T-helper 1 cell treated with Interleukin-12 subunit alpha and Interleukin-12 subunit beta and Interleukin-4 antibody, amounts not matched to agents 30 μg/mL and 1 μg/mL, for 36 hours (primary cell): ENCODE measurements at regions not wholly inside any gene's neighbourhood (a gene's known extent, or its start where the extent isn't known, plus 50 kb on each side); places are given as distances from the start of the nearest gene placed in this dataset.
"Not testable (repeated sequence)": the region's sequence is repeated elsewhere in the genome, so short reads cannot be mapped to it uniquely, and the experiment has no call there.

Source experiments
- H3K27ac Mint-ChIP-seq: one replicate; pipeline ENCODE4 v1.8.0; 2021; ENCODE audit warnings: mild to moderate bottlenecking, mixed read lengths
- H3K27me3 Mint-ChIP-seq: one replicate; pipeline ENCODE4 v1.8.0; 2021; ENCODE audit warnings: low read depth, mixed read lengths
- H3K36me3 Mint-ChIP-seq: one replicate; pipeline ENCODE4 v1.8.0; 2021; ENCODE audit warnings: low read depth, mixed read lengths
- H3K4me1 Mint-ChIP-seq: one replicate; pipeline ENCODE4 v1.8.0; 2021; ENCODE audit warnings: low read depth, mixed read lengths
- H3K4me3 Mint-ChIP-seq: one replicate; pipeline ENCODE4 v1.8.0; 2021; ENCODE audit warnings: mild to moderate bottlenecking, moderate library complexity, mixed read lengths
- H3K9me3 Mint-ChIP-seq: one replicate; pipeline ENCODE4 v1.8.0; 2021; ENCODE audit warnings: mixed read lengths

DNA sequence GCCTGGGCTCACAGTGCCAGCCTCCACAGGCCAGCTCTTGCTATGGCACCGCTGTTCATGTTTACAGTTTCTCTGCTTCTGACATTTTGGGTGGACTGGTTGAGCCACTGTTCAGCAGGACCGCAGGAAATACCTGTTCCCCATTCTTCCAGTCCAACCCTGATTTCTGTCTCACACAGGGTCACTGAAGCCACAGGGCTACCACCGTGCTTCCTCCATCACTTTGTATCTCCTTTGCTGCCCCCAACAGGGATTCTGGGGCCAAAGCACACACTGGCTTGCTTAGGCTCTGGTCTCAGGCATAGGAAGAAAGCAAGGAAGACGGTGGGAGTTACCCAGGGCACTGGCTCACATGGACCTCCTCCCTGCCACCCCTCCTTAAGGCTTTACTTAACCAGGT, 164.5 kb downstream of the UNC5CL start:
- Mint-ChIP-seq H3K27me3 (peaks cover 10% of the 10 kb centered on the region), H3K4me1 (no peaks in the 10 kb centered on the region), H3K27ac (no peak overlapping the region), H3K9me3 (no peaks in the 10 kb centered on the region), H3K36me3 (no peaks in the 10 kb centered on the region), H3K4me3 (no peak overlapping the region)

DNA sequence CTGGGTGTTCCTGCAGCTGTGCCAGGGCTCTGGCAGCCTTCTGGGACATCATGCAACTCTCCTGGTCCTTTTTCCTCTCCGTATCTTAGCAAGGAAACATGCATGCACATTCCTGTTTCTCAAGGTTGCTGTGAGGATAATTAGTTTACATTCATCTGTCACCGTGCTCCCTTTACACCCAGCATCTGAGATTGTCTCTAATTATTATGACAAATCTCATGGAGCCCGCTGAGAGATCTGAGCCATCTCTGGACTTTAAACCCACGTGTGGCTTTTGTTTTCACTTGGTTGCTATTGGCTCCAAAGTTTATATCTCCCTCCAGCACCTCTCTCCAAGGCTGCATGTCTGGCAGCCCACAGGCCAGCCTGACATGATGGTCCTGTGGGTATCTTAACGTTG, 167.6 kb downstream of the UNC5CL start:
- no peaks in the 10 kb centered on the region for H3K9me3 Mint-ChIP-seq

DNA sequence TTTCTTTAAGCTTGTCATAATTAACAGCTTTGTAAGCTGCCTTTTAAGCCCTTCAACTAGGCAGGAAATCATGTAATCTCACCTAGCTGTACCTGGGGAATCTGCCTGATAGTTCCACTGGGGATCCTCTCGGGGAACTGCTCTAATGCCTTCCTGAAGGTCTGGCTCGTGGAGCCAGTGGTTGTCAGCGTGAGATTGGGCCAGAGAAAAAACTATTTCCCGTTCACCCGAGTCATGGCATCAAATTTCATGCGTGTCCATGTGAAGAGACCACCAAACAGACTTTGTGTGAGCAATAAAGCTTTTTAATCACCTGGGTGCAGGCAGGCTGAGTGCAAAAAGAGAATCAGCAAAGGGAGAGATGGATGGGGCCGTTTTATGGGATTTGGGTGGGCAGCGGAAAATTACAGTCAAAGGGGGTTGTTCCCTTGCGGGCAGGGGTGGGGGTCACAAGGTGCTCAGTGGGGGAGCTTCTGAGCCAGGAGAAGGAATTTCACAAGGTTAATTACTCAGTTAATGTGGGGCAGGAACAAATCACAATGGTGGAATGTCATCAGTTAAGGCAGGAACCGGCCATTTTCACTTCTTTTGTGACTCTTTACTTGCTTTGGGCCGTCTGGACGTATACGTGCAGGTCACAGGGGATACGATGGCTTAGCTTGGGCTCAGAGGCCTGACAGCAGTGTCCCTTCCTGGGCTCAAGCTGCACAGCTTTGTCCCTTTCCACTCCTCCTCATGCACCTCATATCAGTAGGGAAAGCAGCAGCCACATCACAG, 170.7 kb downstream of the UNC5CL start:
- H3K36me3 Mint-ChIP-seq = not testable (repeated sequence)

More for the DNA sequence above, 167.6 kb downstream of the UNC5CL start:
- Mint-ChIP-seq H3K27me3 (peaks cover 4% of the 10 kb centered on the region), H3K4me3 (no peak overlapping the region), H3K4me1 (no peaks in the 10 kb centered on the region), H3K36me3 (no peaks in the 10 kb centered on the region), H3K27ac (no peak overlapping the region)

DNA sequence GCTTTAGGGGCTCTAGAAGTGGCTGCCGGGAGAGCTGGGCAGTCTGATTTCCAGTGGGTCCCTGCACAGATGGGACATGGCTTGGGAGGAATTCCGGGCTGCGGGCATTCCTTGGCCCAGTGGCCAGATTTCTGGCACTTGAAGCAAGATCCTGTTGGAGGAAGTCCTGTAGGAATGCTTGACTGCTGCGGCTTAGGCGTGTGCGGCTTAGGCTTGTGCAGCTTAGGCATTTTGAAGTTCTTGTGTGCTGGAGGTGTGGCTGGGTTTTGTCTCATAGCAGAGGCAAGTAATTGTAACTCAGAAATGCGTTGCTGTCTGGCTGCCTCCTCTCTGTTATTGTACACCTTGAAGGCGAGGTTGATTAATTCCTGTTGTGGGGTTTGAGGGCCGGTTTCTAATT, 171.5 kb downstream of the UNC5CL start:
- H3K4me3 Mint-ChIP-seq, H3K9me3 Mint-ChIP-seq, H3K36me3 Mint-ChIP-seq, H3K27ac Mint-ChIP-seq, H3K27me3 Mint-ChIP-seq, H3K4me1 Mint-ChIP-seq: not testable (repeated sequence)

More for the DNA sequence above, 170.7 kb downstream of the UNC5CL start:
- H3K27me3 Mint-ChIP-seq, H3K4me1 Mint-ChIP-seq, H3K27ac Mint-ChIP-seq, H3K4me3 Mint-ChIP-seq, H3K9me3 Mint-ChIP-seq: not testable (repeated sequence)

DNA sequence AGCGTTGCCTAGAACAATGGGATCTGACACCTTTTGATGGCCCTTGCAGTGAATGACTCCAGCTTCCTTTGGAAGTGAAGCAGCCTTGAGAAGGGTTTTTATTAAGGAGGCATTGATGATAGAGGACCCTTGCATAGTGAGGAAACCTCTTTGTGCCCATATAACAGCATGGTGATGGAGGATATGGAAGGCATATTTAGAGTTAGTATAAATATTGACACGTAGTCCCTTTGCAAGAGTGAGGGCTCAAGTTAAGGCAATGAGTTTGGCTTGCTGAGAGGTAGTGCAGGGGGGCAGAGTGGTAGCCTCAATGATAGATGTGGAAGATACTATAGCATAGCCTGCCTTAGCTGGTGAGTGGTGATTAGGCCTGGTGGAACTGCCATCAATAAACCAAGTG, 173.8 kb downstream of the UNC5CL start:
- H3K27me3 Mint-ChIP-seq, H3K4me3 Mint-ChIP-seq: not testable (repeated sequence)

DNA sequence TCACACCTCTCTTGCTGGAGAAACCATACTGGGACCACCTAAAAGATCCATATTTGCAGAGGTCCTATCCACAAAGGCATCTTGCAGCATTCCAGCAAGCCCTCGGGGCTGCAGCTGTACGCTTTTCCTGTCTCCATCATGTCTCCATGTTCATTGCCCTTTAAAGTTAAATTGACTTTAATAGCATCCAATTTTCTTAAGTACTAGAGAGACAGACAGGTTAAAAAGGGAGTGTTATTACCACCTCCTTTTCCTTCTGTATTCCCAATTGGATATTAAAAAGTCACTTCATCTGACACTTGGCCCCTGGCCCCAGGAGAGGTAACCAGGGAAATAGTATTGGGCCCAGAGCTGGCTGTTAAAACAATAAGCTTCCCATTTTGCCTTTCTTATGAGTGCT, 178.6 kb downstream of the UNC5CL start:
- no peaks in the 10 kb centered on the region for H3K4me1 Mint-ChIP-seq
- H3K36me3 Mint-ChIP-seq = no peaks in the 10 kb centered on the region
- no peak overlapping the region for H3K27ac Mint-ChIP-seq
- H3K27me3 Mint-ChIP-seq = peaks cover 11% of the 10 kb centered on the region
- H3K9me3 Mint-ChIP-seq = no peaks in the 10 kb centered on the region
- H3K4me3 Mint-ChIP-seq = no peak overlapping the region

More for the DNA sequence above, 173.8 kb downstream of the UNC5CL start:
- H3K9me3 Mint-ChIP-seq, H3K27ac Mint-ChIP-seq, H3K36me3 Mint-ChIP-seq, H3K4me1 Mint-ChIP-seq: not testable (repeated sequence)

DNA sequence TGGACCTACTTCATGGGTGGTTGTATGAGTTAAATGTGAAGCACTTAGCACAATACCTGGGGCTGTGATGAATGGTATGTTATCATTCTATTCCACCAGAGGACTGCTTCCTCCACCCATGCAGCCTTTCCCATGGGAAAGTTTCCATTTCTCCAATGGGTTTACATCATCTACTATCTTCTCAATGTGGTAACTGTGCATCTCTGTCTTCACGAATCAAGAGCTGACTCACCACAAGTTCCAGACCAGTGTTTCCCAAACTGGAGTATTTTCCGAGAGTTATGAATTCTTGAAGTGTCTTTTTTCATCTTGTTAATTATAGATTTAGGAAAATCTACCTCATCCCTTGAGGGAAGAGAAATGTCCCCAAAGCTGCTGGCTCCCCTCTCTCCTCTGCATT, 182.8 kb downstream of the UNC5CL start:
- H3K9me3 Mint-ChIP-seq = no peaks in the 10 kb centered on the region
- H3K4me3 Mint-ChIP-seq = no peak overlapping the region
- H3K4me1 Mint-ChIP-seq = peaks cover 6% of the 10 kb centered on the region
- H3K27ac Mint-ChIP-seq = no peak overlapping the region
- peaks cover 11% of the 10 kb centered on the region for H3K27me3 Mint-ChIP-seq
- no peaks in the 10 kb centered on the region for H3K36me3 Mint-ChIP-seq

DNA sequence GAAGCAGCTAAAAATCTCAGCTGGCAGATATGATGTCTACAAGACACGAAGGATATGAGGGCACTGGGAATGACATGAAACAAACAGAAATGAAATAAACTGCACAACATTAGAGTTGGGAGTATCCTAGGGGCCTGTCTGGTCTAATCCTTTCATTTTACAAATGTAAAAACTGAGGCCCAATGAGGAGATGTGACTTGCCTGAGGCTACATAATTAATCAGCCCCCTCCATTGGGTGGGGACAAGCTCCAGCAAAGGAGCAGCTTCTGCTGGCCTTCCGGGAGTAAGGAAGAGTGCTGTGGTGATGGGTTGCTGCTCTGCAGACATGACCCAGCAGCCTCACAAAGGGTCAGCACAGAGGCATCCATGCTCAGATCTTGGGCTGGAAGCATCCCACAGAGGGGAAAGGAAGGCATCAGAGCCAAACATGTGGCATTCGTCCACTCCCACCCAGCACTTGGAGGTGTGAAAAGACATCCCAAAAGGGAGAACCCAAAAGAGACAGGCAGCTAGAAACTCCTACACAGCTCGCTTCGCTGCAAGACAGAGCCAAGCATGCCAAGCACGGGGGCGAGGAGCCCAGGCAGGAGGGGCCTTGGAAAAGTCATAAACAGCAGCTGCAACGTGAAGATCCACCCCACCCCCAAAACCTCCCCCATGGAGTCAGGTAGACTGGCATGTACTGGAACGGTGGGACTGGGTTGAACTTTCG, 183.7 kb downstream of the UNC5CL start:
- H3K27me3 Mint-ChIP-seq = peaks cover 11% of the 10 kb centered on the region
- no peak overlapping the region for H3K27ac Mint-ChIP-seq
- no peaks in the 10 kb centered on the region for H3K9me3 Mint-ChIP-seq
- H3K36me3 Mint-ChIP-seq = no peaks in the 10 kb centered on the region
- H3K4me1 Mint-ChIP-seq = peaks cover 7% of the 10 kb centered on the region
- no peak overlapping the region for H3K4me3 Mint-ChIP-seq

DNA sequence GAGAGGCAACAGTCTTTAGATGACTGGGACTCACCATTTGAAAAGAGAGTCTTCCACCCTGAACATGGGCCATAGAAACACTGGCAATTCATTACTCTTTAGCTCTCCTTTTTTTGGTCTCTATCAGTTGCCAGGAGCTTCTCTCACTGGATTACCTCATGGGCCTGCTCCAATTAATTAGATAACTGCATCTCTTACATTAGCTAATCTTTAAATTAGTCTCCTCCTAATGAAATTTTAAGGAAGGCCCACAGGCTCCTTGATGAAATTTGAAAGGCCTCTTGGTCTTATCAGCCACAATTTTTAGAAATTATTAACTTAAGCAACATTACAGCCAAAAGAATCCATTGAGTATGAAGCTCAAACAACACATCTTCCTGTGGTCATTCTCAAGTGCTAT, 184.4 kb downstream of the UNC5CL start:
- H3K27me3 Mint-ChIP-seq = peaks cover 8% of the 10 kb centered on the region
- H3K4me3 Mint-ChIP-seq = no peak overlapping the region

DNA sequence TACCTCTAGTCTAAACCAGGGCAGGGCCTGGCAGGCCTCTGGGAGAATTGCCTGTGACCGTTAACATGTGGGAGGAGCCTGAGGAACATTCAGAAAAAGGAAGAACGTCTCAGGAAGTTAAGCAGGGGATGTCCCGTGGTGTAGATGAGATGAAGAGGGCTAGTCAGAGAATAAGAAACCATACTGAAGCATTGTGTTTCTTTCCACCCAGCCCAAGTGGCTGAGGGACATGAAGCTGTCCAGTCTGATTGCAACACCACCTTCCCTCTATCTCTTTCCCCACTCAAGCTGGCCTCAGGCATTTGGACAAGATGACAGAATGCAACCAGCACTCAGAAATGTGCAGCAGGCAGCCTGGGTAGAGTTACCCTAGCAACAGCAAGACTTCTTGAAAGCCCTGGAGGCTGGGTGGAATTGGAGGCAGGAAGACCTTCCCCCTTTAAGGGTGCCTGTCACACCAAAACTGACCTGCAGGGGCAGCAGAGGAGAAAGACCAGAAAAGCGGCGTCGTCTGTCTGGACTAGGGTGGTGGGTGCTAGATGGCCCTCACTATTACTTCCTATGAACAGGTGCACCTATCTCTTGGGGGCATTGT, 186.1 kb downstream of the UNC5CL start:
- Mint-ChIP-seq H3K27ac (no peak overlapping the region), H3K4me3 (no peak overlapping the region), H3K27me3 (no peaks in the 10 kb centered on the region), H3K9me3 (no peaks in the 10 kb centered on the region), H3K36me3 (no peaks in the 10 kb centered on the region), H3K4me1 (peaks cover 7% of the 10 kb centered on the region)

More for the DNA sequence above, 184.4 kb downstream of the UNC5CL start:
- Mint-ChIP-seq H3K4me1 (peaks cover 7% of the 10 kb centered on the region), H3K36me3 (no peaks in the 10 kb centered on the region), H3K9me3 (no peaks in the 10 kb centered on the region), H3K27ac (no peak overlapping the region)

DNA sequence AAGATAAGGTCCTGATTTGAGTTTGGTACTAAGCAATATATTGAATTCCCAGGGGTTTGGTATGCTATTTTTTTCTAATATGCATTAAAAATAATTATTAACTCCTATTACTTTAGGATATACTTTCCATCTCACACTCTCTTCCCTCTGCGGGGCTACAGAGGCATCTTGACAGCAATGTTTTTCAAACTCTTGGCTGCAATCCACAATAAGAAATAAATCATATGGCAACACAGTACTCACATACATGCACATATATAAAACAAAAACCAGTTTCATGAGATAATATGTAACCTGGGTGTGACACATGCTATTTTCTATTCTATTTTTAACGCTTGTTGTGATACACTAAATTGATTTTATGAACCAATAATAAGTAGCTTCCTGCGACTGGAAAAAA, 189.5 kb downstream of the UNC5CL start:
- H3K27ac Mint-ChIP-seq = no peak overlapping the region
- no peak overlapping the region for H3K4me3 Mint-ChIP-seq
- peaks cover 7% of the 10 kb centered on the region for H3K4me1 Mint-ChIP-seq
- H3K36me3 Mint-ChIP-seq = no peaks in the 10 kb centered on the region
- H3K9me3 Mint-ChIP-seq = no peaks in the 10 kb centered on the region
- H3K27me3 Mint-ChIP-seq = peaks cover 12% of the 10 kb centered on the region

DNA sequence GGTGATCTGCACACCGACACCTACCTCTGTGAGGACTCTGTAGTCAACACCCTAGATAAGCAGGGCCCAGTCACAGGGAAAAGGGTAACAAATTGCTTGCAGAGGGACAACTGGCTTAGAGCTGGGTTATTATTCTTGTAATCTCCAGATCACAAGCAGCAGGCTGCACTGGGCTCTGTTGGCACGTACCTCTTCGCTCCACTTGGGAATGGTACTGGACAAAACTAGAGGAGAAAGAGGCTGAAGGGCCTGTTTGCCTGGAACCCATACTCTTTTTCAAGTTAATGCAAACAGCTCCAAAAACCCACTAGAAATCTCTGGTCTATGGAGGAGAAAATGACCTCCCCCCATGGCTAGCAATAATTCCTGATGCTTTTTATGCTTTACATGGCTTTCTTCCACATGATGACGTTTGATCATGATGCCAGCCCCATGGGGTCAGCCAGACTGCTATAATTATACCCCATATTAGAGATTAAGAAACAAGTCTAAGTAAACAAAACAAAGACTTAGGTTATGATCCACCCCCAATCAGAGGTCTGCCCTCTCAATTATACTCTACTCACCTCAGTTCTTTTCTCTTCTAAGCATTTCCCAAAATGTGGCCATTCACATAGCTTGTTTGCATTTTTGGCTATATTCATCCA, 190.0 kb downstream of the UNC5CL start:
- Mint-ChIP-seq H3K27me3 (peaks cover 17% of the 10 kb centered on the region), H3K27ac (no peak overlapping the region), H3K4me3 (no peak overlapping the region), H3K4me1 (peaks cover 7% of the 10 kb centered on the region), H3K9me3 (no peaks in the 10 kb centered on the region), H3K36me3 (no peaks in the 10 kb centered on the region)

DNA sequence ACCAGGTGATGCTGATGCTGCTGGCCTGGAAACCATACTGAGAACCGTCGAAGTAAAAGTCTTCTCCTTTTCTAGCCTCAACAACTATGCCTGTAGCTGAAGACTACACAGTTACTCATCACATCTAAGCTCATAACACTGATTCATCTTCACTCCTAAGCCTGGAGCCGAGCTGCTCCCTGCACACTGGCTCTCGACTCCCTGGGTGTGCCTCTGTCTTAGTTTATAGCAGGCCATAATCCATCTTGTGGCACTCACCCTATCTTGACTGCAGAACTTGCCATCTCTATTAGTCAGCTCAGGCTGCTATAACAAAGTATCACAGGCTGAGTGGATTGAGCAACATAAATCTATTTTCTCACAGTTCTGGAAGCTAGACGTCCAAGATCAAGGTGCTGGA, 191.0 kb downstream of the UNC5CL start:
- Mint-ChIP-seq H3K4me1 (peaks cover 6% of the 10 kb centered on the region), H3K27me3 (peaks cover 26% of the 10 kb centered on the region), H3K4me3 (no peak overlapping the region), H3K27ac (no peak overlapping the region), H3K9me3 (no peaks in the 10 kb centered on the region), H3K36me3 (no peaks in the 10 kb centered on the region)

DNA sequence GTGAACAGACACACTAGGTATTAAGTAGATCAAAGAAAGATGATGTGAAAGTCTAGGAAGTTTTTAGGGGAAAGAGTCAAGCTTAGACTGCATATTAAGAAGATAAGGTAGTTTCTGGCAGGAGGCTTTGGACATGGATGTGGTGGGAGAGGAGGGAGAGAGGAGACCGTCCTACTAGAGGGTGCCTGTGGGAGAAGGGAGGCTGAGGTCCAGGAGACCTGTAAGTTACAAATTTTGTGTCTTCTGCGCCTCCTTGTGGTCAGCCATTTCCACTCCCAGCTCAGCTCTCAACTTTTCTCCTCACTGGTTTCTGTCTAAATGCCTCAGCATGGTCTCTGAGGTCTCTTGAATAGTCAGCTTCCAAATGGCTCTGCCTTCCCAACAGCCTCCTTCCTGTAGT, 193.5 kb downstream of the UNC5CL start:
- Mint-ChIP-seq H3K36me3 (no peaks in the 10 kb centered on the region), H3K4me1 (no peaks in the 10 kb centered on the region), H3K9me3 (no peaks in the 10 kb centered on the region), H3K27ac (no peak overlapping the region), H3K4me3 (no peak overlapping the region), H3K27me3 (peaks cover 42% of the 10 kb centered on the region)

DNA sequence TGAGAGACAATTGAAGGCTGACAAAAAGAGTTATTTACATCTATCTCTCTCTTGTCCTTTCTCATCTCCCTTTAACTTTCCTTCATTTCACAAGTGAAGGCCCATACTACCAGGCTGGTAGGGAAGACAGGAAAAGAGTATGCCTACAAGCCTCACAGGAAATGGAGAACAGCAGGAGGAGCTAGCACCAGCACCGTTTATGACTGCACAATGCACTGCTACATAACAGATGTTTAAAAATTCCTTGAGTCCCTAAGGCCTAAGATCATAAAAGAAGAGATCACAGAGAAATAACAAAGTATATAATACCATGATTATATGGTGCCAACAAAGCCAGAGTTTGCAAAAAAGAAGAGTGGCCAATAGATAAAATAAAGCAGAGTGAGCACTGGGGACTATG, 194.8 kb downstream of the UNC5CL start:
- no peaks in the 10 kb centered on the region for H3K36me3 Mint-ChIP-seq
- H3K4me3 Mint-ChIP-seq = no peak overlapping the region
- no peak overlapping the region for H3K27ac Mint-ChIP-seq
- no peaks in the 10 kb centered on the region for H3K9me3 Mint-ChIP-seq
- H3K27me3 Mint-ChIP-seq = peaks cover 48% of the 10 kb centered on the region
- H3K4me1 Mint-ChIP-seq = no peaks in the 10 kb centered on the region
